Hippocampal formation (tissue), 2 donors: ENCODE measurements at regions not wholly inside any gene's neighbourhood (a gene's known extent, or its start where the extent isn't known, plus 50 kb on each side); places are given as distances from the start of the nearest gene placed in this dataset.

ENCODE experiments used
- DNase-seq, 2 donors: peaks; one replicate each; lab custom pipeline; 2025; lab: John Stamatoyannopoulos, UW

DNA sequence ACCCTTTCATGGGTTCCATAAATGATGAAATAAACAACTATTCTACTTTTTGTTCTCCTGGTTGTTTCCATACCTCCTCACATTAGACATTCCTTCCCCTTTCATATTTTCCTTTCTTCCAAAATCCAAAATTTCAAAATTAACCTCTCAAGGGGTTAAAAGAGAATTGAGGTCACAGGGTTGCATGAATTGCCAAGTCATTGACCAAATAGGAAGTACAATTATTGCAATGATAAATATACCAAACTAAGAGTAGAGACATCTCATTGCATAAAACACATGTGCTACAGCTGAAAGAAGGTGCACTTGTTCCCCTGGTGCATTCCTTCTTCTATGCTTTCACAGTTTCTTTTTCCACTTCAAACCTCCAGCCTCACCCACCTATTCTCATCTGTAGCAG, 136.1 kb downstream of the KCTD12 start:
- no peak for DNase-seq

DNA sequence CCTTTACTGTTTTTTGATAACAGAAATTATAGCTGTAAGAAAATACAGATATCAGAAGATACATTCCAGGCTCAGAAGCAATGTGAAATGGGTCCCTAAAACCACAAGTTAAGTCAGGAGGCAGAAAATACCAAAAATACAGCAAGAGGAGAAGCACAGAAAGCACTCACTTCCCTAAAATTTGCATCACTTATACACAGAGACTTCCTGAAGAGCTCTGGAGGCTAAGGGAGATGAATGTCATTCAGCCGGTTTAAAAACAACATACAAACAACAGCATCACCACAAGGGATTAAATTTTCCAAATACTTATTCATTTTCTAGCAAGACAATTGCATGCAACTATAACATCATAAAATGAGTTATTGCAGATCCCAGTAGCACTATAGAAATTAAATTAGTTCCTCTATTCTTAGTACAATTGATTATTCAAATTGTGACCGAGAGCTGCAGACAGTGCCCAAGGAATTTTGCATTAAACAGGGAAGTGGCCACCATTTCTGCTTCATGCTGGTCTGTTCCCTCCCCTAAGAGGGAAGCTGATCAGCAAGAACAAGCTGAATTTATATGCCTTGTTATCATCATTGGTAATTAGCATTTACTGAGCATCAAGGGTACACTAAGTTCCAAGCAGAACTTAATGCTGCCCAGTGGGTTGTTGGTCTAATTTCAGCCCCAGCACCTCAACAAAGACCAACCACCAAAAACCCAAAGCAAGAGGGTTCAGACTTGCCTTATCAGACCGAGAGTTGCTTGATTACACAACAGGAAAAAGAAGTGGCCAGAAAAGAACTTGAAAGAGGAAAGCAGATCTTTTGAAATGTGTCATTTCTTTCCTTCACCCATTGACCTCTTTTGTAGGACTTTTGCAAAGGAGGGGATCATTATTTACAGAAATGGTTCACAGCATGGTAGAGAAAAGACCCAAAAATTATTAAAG, 140.7 kb downstream of the KCTD12 start:
- DNase-seq: peak; percentile 8 to 41

DNA sequence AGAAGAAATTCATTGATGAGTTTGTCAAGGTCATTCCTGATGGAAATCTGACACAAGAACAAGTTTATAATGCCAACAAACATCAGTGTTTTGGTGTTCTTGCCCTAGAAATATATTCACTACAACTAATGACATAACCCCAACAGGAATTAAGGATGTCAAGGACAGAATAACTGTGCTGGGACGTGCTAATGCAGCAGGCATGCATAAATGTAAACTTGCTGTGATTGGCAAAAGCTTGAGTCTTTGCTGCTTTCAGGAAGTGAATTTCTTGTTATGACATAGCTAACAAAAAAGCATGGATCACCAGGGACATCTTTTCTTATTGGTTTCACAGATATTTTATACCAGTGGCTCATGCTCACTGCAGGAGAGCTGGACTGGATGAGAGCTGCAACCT, 144.6 kb downstream of the KCTD12 start:
- no peak for DNase-seq

DNA sequence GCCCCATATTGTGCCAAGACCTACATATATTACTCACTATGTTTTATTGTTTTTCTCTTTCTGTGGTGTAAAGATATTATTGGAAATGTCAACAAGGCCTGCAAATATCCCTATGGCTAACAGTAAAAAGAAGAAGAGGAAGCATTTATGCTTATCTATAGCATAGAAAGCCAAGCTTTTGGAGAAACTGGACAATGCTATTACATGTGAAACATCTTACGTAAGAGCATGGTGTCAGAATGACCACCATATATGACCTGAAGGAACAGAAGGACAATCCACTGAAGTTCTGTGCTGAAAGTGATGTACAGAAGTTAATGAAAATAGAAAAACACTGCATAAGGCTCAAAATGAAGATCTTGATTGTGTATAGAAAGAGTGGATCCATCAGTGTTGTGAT, 145.2 kb downstream of the KCTD12 start:
- DNase-seq: no peak

DNA sequence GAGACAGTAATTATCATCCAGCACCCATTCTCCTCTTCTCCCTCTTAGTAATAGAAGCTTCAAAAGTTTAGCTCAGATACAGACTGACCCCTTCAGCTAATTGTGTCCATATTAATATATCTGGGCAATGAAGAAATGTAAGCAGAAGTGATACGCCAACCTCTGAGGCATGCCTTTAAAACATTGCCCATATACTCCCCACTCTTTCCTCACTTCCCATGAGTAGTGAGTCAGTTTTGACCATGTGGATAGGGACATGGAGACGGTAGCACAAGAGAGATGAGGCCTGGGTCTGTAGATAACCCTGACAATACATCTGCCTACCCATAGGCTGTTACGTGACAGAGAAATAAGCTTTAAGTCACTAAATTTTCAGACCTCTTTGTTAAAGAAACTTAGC, 147.6 kb downstream of the KCTD12 start:
- DNase-seq: no peak

DNA sequence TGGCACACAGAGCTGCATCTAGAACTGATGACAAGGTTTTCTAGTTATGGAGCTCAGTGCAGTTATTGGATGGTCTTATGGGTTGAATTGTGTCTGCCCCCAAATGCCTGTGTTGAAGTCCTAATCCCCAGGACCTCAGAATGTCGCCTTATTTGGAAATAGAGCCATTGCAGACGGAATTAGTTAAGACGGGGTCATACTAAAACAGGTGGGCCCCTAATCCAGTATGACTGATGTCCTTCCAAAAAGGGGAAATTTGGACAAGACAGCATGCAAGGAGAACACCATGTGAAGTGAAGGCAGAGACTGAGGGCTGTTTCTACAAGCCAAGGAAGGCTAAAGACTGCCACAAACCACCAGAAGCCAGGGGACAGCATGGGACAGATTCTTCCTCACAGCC, 148.7 kb downstream of the KCTD12 start:
- no peak for DNase-seq

DNA sequence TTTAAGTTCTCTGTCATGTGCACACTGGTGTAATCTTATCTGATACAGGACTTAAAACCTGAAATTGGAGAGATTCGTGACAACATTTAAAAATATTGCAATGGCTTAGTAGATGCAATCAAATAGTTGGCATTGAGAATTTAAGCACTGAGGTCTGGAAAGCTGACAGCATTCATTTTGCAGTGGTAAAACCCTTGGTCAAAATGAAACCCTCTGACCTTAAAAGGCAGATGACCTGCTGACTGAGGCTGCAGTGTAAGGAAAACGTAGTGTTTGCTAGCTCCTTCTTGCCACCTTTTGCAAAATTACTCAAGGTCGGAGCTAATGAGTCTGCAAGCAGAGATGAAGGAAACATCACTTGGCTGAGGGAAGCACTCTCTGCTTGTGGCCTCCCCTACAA, 150.6 kb downstream of the KCTD12 start:
- no peak for DNase-seq

DNA sequence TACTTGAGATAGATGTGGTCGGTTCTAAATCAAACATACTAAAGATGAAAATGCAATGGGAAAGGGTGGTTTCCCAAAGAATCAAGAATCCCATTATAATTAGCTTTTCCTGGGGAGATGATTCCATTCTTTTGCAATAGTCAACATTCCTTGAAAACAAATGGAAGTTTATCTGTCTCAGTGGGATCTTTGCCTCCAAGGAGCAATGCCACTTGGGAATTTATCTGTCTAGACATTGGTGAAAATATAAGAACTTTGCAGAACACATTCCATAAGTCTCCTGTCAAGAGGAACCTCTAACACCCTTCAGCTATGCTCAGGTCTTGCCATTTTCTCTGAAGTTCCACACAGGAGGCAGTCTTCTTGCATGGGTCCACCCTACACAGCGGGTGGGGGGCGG, 152.5 kb downstream of the KCTD12 start:
- no peak for DNase-seq

DNA sequence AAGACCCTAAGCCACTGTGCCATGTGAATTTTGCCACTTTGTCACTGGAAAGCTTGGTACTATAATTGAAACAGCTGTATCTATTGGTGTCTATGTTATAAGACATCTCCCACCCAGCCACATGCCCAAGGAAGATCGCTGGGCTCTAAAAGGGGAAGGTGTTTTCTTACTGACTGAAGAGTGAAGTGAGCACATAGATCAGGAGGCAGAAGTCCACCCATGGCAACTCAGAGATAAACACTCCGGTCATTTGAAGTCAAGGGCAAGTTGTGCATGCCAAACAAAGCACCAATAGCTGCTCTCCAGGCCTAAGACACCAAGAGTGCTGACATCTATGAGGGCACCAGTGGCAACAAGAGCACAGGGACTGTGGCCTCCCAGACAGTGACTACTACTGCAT, 153.8 kb downstream of the KCTD12 start:
- no peak for DNase-seq

DNA sequence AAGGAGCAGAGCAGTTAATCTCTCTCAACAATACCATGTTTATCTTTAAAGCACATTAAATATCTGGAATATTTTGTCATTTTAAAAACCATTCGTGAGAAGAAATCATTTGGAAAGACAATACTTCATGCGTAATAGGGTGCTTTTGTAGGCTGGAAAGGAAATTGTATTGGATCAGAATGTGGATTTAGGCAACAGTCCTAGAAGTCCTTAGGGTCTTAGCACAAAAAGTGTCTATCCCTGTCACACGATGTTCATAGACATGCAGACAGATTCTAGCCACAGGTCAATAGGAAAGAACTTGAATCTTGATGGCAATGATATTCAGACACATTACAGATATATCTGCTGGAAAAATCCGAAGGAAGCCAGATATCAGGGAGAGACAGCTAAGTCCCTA, 156.0 kb downstream of the KCTD12 start:
- no peak for DNase-seq

DNA sequence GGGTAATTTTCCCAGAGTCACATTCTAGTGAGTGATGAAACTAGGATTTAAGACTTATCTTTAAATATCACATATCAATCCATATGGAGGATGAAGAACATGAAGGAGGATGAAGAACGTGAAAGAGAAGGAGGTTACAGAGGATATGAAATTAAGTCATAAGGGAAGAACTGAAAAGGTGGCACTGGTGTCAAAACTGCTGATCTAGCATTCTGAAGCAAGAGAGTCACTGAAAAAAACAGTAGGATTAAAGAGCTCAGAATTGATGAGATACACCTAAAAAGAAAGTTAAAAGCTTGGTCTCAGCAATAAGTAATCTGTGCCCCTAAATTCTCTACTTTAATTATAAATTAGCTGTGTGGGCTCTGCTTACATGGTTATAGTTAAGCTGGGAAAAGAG, 156.5 kb downstream of the KCTD12 start:
- no peak for DNase-seq

DNA sequence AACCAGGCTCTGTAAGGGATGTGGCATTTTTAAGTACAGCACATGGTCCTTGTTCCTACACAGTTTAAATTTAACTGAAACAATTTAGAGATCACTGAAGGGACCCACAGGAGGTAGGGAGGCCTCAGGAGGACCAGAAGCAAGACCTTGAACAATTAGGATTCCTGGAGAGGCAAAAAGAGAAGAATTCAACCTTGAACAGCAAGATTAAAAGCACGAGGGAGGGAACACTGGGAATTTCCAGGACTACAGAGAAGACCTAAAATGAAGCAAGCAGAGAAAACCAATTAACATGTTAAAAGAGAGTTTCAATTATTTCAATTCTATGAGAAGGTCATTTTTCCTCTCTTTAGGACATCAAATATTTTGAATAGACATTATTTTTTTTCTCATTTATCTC, 160.3 kb downstream of the KCTD12 start:
- DNase-seq: no peak

DNA sequence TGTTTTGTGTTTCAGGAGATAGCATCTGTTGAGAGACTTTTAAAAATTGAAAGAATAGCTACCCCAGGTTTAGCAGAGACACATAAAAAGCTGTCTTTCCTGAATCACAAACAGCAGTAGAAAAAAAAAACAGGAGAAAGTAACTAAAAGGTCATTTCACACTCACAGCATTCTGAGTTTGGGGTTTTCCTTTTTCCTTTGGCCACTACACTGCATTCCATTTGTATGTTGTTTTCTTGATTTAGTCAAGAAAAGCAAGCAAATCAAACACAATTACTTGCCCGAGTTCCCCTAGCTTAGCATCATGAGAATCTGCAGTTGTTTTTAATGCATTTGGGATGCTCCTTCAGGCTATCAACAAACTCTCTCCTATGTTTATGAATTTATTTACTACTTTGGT, 161.0 kb downstream of the KCTD12 start:
- no peak for DNase-seq

DNA sequence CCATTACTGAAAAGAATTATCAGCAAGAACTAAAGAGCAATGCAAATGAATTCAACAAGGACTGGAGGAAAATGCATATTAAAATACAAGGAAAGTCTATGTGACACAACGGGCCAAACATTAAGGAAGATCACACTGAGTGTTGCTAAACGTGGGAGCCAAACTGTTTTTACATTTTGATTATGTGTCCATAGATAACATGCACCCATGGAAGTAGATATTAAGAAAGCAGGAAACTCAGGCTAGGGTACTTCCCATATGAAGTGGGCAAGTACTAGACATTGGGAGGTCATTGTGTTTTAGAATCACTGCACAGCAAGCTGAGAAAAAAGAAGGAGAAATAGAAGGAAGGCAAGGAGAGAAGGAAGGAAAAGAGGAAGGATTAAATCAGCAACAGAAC, 161.8 kb downstream of the KCTD12 start:
- no peak for DNase-seq

DNA sequence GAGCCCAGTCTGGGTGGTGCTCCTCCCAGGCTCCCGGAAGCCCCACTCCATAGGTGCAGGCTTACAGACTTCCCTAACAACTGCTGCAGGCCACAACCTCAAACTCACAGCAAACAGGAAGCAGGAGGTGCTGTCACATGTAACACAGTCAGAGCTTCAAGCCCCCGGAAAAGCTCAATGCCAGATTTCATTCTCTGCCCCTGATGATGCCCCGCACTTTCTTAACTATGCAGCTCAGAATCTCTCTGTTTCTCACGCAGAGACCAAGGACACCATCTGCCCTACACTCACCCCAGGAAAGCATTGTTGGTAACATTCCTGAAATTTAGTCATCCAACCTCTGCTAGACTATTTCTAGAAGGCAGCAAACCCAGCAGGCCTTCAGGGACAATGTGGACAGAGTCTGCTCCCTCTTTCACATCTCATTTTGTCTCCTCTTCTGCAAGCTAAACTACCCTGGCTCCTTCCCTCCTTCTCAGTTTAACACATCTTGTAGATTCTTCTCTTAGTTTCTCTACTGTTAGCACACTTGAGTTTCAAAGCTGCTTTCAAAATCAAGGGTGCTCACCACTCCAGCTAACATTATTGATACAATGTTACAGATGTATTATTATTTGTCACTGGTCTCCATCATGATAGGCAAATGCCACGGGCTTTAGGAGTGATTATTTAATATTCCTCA, 162.5 kb downstream of the KCTD12 start:
- DNase-seq: peak in 1 of 2 donors; percentile 26

DNA sequence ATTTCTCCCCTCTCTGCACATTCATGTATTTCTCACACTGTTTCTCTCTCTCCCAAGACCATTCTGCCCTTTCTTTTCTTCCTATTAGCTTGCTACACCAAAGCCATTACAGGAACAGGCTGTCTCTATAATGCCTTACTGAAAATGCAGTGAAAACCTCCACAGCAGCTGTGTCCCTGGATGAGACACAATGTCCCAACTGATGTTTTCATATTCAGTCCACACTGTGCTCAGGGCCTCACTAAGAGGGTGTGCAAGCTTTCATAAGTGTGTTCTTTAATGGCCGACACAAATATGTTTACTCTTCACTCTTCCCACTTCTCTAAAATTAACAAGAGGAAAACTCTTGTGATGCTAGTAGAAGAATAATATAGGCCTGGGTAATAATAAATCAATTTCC, 163.4 kb downstream of the KCTD12 start:
- DNase-seq: no peak

DNA sequence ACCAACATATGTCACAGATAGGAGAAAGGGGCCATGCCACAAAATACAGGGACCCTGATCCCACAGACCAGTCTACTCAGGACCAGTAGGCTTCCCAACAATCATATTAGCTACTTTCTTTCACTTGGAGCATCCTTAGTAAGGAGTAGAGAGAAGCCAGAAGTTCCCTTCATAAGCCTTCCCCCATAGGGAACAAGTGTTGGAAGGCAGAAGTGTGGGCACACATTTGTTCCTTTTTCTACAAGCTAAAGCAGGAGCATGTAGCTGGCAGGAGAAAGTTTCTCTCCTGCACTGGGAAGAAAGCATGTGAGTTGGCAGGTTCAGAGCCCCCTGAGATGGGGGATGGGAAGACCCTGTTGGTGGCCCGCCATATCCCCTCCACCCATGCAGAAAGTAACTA, 165.4 kb downstream of the KCTD12 start:
- DNase-seq: no peak

DNA sequence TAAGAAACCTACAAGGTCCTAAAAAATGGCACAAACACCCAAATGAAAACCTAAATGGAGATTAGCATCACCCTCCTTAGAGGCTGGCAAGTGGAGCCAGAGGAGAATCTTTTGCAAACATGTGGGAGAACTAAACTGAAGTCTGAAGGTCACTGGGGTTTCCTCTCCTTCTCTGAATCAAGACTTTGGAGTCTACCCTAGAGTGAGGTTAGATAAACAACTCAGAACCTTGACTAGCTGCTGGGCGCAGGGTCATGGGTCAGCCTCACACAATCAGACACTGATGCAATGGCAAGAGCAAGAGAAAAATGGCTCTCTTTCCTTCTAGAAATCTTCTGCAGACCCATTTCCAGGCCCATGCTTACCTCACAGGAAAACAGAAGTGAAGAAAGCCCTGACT, 165.8 kb downstream of the KCTD12 start:
- no peak for DNase-seq

DNA sequence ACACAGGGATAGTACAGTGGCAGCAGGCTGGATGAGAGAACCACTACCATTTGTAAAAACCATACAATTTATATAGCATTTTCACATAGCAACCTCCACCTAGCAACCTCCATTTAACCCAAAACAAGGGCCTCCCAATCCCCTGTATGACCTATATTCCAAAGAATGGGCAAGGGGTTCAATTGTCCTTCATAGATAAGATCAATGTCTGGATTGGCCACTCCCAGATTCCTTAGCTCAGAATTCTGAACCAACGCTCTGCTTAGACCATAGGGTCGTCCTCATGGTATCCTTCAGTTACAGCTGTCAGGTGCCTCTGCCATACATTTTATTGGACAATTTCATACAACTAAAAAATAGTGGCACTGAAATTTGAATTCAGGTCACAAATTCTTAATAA, 166.2 kb downstream of the KCTD12 start:
- DNase-seq: no peak

DNA sequence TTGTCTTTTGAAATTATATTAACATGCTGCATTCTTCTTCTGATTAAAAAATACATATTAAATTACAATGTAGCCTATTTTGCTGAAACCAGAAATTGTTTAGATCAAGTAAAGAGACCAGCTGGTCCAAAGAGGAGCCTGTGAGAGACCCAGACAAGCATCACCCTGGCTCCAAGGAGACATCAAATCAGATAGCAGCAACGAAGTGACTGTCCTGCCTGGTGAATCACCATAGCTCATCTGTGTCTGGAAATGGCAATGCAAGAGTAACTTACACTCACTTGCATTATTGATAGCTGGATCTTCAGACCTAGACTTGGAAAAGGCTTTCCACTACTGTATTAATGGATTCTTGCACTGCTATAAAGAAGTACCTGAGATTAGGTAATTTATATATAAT, 169.1 kb downstream of the KCTD12 start:
- DNase-seq: no peak

DNA sequence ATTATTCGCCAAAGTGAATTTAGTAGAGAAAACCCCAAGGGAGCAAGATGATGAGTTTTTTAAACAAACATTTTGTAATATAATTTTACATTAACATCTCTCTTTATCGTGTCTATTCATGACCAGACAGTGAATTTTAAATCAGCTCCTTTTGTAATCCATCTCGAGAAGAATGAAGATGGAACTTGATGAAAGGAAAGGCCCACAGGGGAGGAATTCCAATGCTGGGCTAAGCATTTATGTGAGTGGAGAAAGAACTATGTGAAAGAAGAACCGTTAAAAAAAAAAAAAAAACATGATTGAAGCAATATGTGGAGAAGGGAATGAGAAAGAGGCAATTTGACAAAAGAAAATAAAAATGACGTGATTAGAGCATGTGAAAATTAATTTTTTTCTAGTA, 170.6 kb downstream of the KCTD12 start:
- no peak for DNase-seq

DNA sequence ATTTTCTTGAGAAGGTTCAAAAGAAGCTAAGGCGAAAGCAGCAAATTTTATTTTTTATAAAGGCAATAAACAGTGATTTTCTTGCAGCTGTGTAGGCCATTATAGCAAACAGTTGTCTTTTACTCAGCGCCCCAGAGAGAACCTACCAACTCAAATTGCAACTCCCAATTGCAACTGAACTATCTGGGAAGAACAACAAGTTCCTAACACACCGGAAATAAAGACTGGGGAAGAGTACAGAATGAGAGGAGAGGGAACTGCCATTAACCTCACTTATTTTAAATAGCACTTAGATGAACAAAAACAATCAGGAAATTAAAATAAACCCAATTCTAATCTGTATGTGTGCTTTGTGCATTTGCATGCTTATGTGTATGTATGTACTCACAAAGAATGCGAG, 171.1 kb downstream of the KCTD12 start:
- DNase-seq: no peak

DNA sequence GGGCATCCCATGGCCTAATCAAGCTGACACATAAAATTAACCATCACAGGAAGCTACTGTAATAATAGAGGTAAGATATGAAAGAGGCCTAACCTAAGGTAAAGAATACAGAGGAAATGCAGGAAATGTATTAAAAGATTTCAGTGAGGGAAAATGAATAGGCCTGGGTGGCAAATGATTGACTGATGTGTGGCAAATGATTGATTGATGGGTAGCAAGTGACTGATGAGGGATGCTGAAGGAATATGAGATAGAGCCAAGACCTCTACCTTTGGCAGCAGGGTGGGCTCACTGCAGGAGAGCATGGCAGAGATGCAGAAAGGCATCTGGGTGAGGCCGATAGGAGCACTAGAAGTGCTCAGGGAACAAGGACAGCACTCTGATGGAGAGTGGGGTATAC, 172.9 kb downstream of the KCTD12 start:
- DNase-seq: no peak
